GM23338 (cell line): ENCODE measurements at regions not wholly inside any gene's neighbourhood (a gene's known extent, or its start where the extent isn't known, plus 50 kb on each side); places are given as distances from the start of the nearest gene placed in this dataset.

Experiments
- CREB1 ChIP-seq: fragments of 250-450 bp; sonication (Bioruptor Pico); IDR thresholded peaks from 2 replicates; pipeline ENCODE4 v1.5.0; 2020; ENCODE audit warnings: low read depth, mild to moderate bottlenecking, moderate library complexity
- CTCF ChIP-seq, 2 experiments: fragments of 200-600 bp in 1 of 2; sonication (generic) in 1 of 2; conservative IDR thresholded peaks; 2 replicates each; pipeline versions ENCODE4 v1.5.1 to v1.6.1; 2016 to 2017; ENCODE audit warnings: antibody characterized with exemption in 2 of 2, low read depth in 2 of 2, mild to moderate bottlenecking in 2 of 2, moderate library complexity in 1 of 2
- EZH2 ChIP-seq: fragments of 200-600 bp; sonication (generic); IDR thresholded peaks from one replicate; pipeline ENCODE4 v1.8.0; 2017; ENCODE audit warnings: antibody characterized with exemption, mild to moderate bottlenecking, low read depth; ENCODE audit not compliant: unreplicated experiment
- POLR2AphosphoS5 ChIP-seq: IDR thresholded peaks from 2 replicates; pipeline ENCODE4 v1.6.1; 2016; ENCODE audit warnings: antibody characterized with exemption, low read depth
- REST ChIP-seq: IDR thresholded peaks from one replicate; pipeline ENCODE4 v1.6.1; 2018; ENCODE audit warnings: antibody characterized with exemption; ENCODE audit not compliant: unreplicated experiment
- STAT1 ChIP-seq: IDR thresholded peaks from one replicate; pipeline ENCODE4 v1.6.1; 2016; ENCODE audit warnings: antibody characterized with exemption; ENCODE audit not compliant: unreplicated experiment
- ZNF114 ChIP-seq: fragments of 250-450 bp; sonication (Bioruptor Pico); IDR thresholded peaks from 2 replicates; pipeline ENCODE4 v1.5.0; 2020; ENCODE audit warnings: mild to moderate bottlenecking, moderate library complexity
- ZNF331 ChIP-seq: fragments of 250-450 bp; sonication (Bioruptor Pico); IDR thresholded peaks from 2 replicates; pipeline ENCODE4 v1.5.0; 2020; ENCODE audit warnings: low read depth, mild to moderate bottlenecking, moderate library complexity

- TF ChIP-seq REST: no peak
- no peak for TF ChIP-seq CTCF (conservative IDR thresholded peaks at IDR 0.05; ENCODE audit: low read depth in 2 of 2)
- TF ChIP-seq POLR2AphosphoS5: no peak
- TF ChIP-seq ZNF114 (CRISPR knock-in tag): no peak
- no peak for TF ChIP-seq EZH2
- TF ChIP-seq ZNF331: no peak
- TF ChIP-seq STAT1: no peak
- TF ChIP-seq CREB1 (CRISPR knock-in tag): no peak
These were observed 67.5 kb upstream of the NKX1-1 start for GRCh38 chr4:1473718-1474117.
